HepG2 (cell line): ENCODE measurements at regions not wholly inside any gene's neighbourhood (a gene's known extent, or its start where the extent isn't known, plus 50 kb on each side); places are given as distances from the start of the nearest gene placed in this dataset.
A peak's percentile ranks its signal among the peaks of the same experiment; 100 is the strongest.
"Not testable (repeated sequence)": the region's sequence is repeated elsewhere in the genome, so short reads cannot be mapped to it uniquely, and the experiment has no call there.

Experiments
- ATAC-seq: fragments of 200-7000 bp; cut with Tn5 transposase; 3 replicates; pipeline ENCODE4 v1.9.1; 2020; ENCODE audit warnings: mild to moderate bottlenecking, moderate library complexity
- BruUV-seq: library from RNA; stranded (reverse); fragments of 400-500 nt; replicated peaks from 2 replicates; lab custom pipeline; 2021; lab: Mats Ljungman, UMichigan
- CTCF ChIA-PET: fragments of 300-600 bp; formaldehyde crosslinking; extraction: SDS; loops from one replicate; lab custom pipeline; 2021; ENCODE audit warnings: low total read pairs, inconsistent platforms, low intra/inter-chr PET ratio; lab: Yijun Ruan, JAX
- POLR2A ChIA-PET: fragments of 350-600 bp; sonication (Branson Sonifier 250); formaldehyde crosslinking; loops from one replicate; lab custom pipeline; 2020; ENCODE audit warnings: antibody characterized with exemption, inconsistent platforms; lab: Yijun Ruan, JAX
- DNase-seq: peaks from one replicate; pipeline ENCODE4 v3.0.0-alpha.2; 2015; ENCODE audit warnings: low spot score
- FAIRE-seq: peaks from 3 replicates; lab custom pipeline; 2011; peaks lifted over from hg19 to GRCh38; lab: Jason Lieb, UNC
- H2AFZ ChIP-seq: one replicate; pipeline ENCODE4 v1.6.1; 2011; ENCODE audit warnings: low read length, inconsistent platforms
- H3K27ac ChIP-seq: fragments of 300-600 bp; 3 replicates; pipeline ENCODE4 v1.8.0; 2011; ENCODE audit warnings: mixed run types, mild to moderate bottlenecking, mixed read lengths, low read length, inconsistent platforms; ENCODE audit not compliant: insufficient read depth; ENCODE audit errors: extremely low read length
- H3K27me3 ChIP-seq, 2 experiments: fragments of 200-600 bp in 1 of 2; 2 replicates in 1 of 2; 3 replicates in 1 of 2; pipeline versions ENCODE4 v1.6.0 to v1.8.0; 2011; ENCODE audit warnings: low read length in 2 of 2, mild to moderate bottlenecking in 2 of 2, moderate library complexity in 2 of 2, inconsistent platforms in 1 of 2; ENCODE audit not compliant: insufficient read depth in 2 of 2, control insufficient read depth in 1 of 2
- H3K36me3 ChIP-seq, 2 experiments: fragments of 200-600 bp in 1 of 2; replicated peaks in 1 of 2; 2 replicates in 1 of 2; 3 replicates in 1 of 2; pipeline versions ENCODE4 v1.5.1 to v1.8.0; 2011; ENCODE audit warnings: low read length in 2 of 2, inconsistent platforms in 1 of 2; ENCODE audit not compliant: insufficient read depth in 2 of 2, control insufficient read depth in 1 of 2
- H3K4me1 ChIP-seq: 2 replicates; pipeline ENCODE4 v1.5.1; 2012; ENCODE audit warnings: low read length, inconsistent platforms; ENCODE audit not compliant: insufficient read depth
- H3K4me2 ChIP-seq: 2 replicates; pipeline ENCODE4 v1.6.0; 2011; ENCODE audit warnings: low read depth, low read length, inconsistent platforms
- H3K4me3 ChIP-seq, 3 experiments: fragments of 200-600 bp in 1 of 3; sonication (generic), shearing (Covaris generic) in 1 of 3; replicated peaks in 1 of 3; 2 replicates each; pipeline ENCODE4 v1.5.1; 2011 to 2016; ENCODE audit warnings: low read length in 3 of 3, inconsistent platforms in 2 of 3, low read depth in 2 of 3, mild to moderate bottlenecking in 2 of 3, control low read depth in 1 of 3, mixed read lengths in 1 of 3; ENCODE audit not compliant: insufficient read depth in 1 of 3
- H3K79me2 ChIP-seq: one replicate; pipeline ENCODE4 v1.6.1; 2011; ENCODE audit warnings: low read length, inconsistent platforms; ENCODE audit not compliant: insufficient read depth
- H3K9ac ChIP-seq: 2 replicates; pipeline ENCODE4 v1.6.0; 2011; ENCODE audit warnings: mild to moderate bottlenecking, low read depth, low read length, inconsistent platforms; ENCODE audit not compliant: insufficient read depth
- H3K9me3 ChIP-seq: 2 replicates; pipeline ENCODE4 v1.5.1; 2012; ENCODE audit warnings: mild to moderate bottlenecking, low read length
- H4K20me1 ChIP-seq: 2 replicates; pipeline ENCODE4 v1.6.0; 2011; ENCODE audit warnings: inconsistent platforms, mild to moderate bottlenecking, low read length, moderate library complexity; ENCODE audit not compliant: insufficient read depth
- CEBPG ChIP-seq: IDR thresholded peaks from 2 replicates; pipeline ENCODE4 v1.6.1; 2016
- THRA ChIP-seq: sonication (generic); formaldehyde crosslinking; IDR thresholded peaks from 2 replicates; pipeline ENCODE4 v1.4.0; 2020; ENCODE audit warnings: missing genetic modification reagents, borderline replicate concordance
- ZNF30 ChIP-seq: sonication (generic); formaldehyde crosslinking; IDR thresholded peaks from 2 replicates; pipeline ENCODE4 v1.5.0; 2020; ENCODE audit warnings: mild to moderate bottlenecking, missing genetic modification reagents
- ZNF747 ChIP-seq: sonication (generic); formaldehyde crosslinking; IDR thresholded peaks from 2 replicates; pipeline ENCODE4 v1.8.1; 2023; ENCODE audit warnings: missing genetic modification reagents, mild to moderate bottlenecking, borderline replicate concordance
- ZNF790 ChIP-seq: sonication (generic); formaldehyde crosslinking; IDR thresholded peaks from 2 replicates; pipeline ENCODE4 v1.8.0; 2022; ENCODE audit warnings: missing genetic modification reagents, mild to moderate bottlenecking, borderline replicate concordance
- WGBS: methylation state at CpG from one replicate; pipeline ENCODE4 v1.1.6; 2017; ENCODE audit warnings: low lambda C conversion rate; 5-methylcytosine and 5-hydroxymethylcytosine counted together
- in situ Hi-C: cut with HindIII; loops from 2 replicates; pipeline ENCODE4 v1.10.0; 2017; ENCODE audit warnings: low pct_unique_long_range_greater_than_20kb; ENCODE audit not compliant: extremely low pct_ligation_motif_present
- intact Hi-C: fragments of 100-400 bp; cut with micrococcal nuclease; formaldehyde crosslinking; loops from one replicate; pipeline ENCODE4 v1.10.0; 2022; ENCODE audit not compliant: unreplicated experiment

- WGBS: 0% methylated on average over 9 of the region's 9 CpGs
- H3K9me3 ChIP-seq, BruUV-seq, FAIRE-seq, H3K36me3 ChIP-seq, in situ Hi-C loops, CTCF ChIA-PET, DNase-seq, H3K79me2 ChIP-seq, H3K27me3 ChIP-seq, H4K20me1 ChIP-seq: not testable (repeated sequence)
- ATAC-seq: peak; percentile 63
- POLR2A ChIA-PET: interaction anchor here (0.9 to 2.4 kb wide), 7 partner anchors 8 to 590 kb away, joined by 3 to 35 read pairs (median 5); partner anchors contain the start of gene FAM168B
- intact Hi-C loops: loop anchor here (1.0 kb wide), 1 partner anchor 119 kb away; no protein-coding TSS in a partner anchor
- H2AFZ ChIP-seq: peak overlapping the region; percentile 79
- peak overlapping the region; percentile 65 for H3K4me2 ChIP-seq
- peak overlapping the region; percentile 66 to 91 (median 69) for H3K4me3 ChIP-seq
- peak overlapping the region; percentile 53 for H3K27ac ChIP-seq
- peak overlapping the region; percentile 69 for H3K9ac ChIP-seq
- H3K4me1 ChIP-seq: peaks cover 43% of the 10 kb centered on the region
- TF ChIP-seq ZNF790 (CRISPR knock-in tag): 0 out of 2 replicates have a peak, but pooled peaks have one; percentile 9
- TF ChIP-seq THRA (CRISPR knock-in tag): peak; percentile 44; the same call in 1 of the 2 replicates
- TF ChIP-seq CEBPG (CRISPR knock-in tag): peak; percentile 12; the same call in 1 of the 2 replicates
- 0 out of 2 replicates have a peak, but pooled peaks have one; percentile 3 for TF ChIP-seq ZNF747 (CRISPR knock-in tag)
- TF ChIP-seq ZNF30 (CRISPR knock-in tag): 0 out of 2 replicates have a peak, but pooled peaks have one; percentile 19
- TF ChIP-seq, all 625 proteins: peak for 5; not testable (repeated sequence) for 620
Observed at GRCh38 chr2:131682945-131683330, 155.2 kb downstream of the CCDC74A start.

GRCh38 chr2:131684631-131685316 lies 157.1 kb downstream of the CCDC74A start:
- intact Hi-C loops, H3K9ac ChIP-seq, H3K27ac ChIP-seq, H3K36me3 ChIP-seq, H4K20me1 ChIP-seq, FAIRE-seq, BruUV-seq, H3K27me3 ChIP-seq, DNase-seq, H3K79me2 ChIP-seq, ATAC-seq, H2AFZ ChIP-seq, CTCF ChIA-PET, in situ Hi-C loops, H3K9me3 ChIP-seq, POLR2A ChIA-PET: not testable (repeated sequence)
- WGBS: 82% methylated on average over 4 of the region's 4 CpGs
- H3K4me3 ChIP-seq: 0 out of 6 replicates have a peak overlapping the region, but pooled peaks of 1 of the 3 experiments have one; percentile 6
- H3K4me2 ChIP-seq: 0 out of 2 replicates have a peak overlapping the region, but pooled peaks have one; percentile 65
- peaks cover 41% of the 10 kb centered on the region for H3K4me1 ChIP-seq
